GM18498 (cell line): ENCODE measurements at regions not wholly inside any gene's neighbourhood (a gene's known extent, or its start where the extent isn't known, plus 50 kb on each side); places are given as distances from the start of the nearest gene placed in this dataset.

ENCODE experiments used
- ATAC-seq: cut with Tn5 transposase; IDR thresholded peaks from one replicate; pipeline ENCODE4 v1.9.1; 2021; ENCODE audit warnings: mild to moderate bottlenecking, moderate library complexity; ENCODE audit not compliant: unreplicated experiment

- no peak for ATAC-seq
Observed at GRCh38 chr1:30338765-30339164, 384.6 kb downstream of the MATN1 start.

- no peak for ATAC-seq
Observed at GRCh38 chr1:30337324-30337620, 386.1 kb downstream of the MATN1 start.

GRCh38 chr1:30336550-30337323 lies 386.6 kb downstream of the MATN1 start:
- ATAC-seq: no peak

DNA sequence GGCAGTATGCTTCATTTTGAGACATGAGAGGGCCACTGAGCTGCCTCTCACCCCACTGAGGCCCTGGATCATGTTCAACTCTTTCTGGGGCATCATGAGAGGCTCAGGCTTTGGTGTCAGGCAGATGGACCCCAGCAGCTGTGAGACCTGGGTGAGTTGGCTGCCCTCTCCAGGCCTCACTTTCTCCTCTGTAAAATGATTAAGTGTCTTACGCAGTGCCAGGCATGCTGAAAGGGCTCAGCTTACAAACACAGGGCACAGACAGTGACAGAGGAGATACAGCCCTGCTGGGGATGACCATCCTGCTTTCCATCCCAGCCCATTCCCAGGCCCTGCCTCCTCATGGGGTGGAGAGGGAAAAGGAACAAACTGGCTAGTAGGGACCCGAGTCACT lies 387.4 kb downstream of the MATN1 start:
- ATAC-seq: no peak

DNA sequence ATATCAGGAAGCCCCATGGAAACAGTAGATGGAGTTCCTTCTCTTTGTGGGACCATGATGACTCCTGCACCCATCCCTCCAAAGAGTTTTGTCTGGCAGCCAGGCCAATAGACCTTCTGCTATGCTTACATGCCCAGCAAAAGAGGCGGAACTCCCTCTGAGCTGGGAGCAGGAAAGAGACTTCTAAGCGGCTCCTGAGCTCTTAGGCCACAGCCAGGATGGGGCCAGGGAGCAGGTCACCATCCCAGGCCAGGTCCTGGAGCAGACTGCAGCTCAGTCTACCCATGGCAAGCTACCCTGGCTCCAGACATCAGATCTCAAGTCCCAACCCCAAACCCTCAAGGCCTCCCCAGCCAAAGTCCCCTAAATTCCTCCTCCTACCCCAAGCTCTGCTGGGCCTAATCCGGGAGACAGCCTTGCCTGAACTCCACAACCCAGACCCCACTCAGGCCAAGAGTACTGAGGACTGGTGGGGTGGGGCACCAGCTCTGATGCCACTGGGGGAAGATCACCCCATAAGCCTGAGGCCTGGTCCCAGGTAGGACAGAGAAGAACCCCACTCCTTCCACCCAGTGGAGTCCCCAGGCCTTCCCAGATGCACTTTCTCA lies 387.9 kb downstream of the MATN1 start:
- ATAC-seq: no peak

GRCh38 chr1:30334767-30335166 lies 388.6 kb downstream of the MATN1 start:
- ATAC-seq: no peak

GRCh38 chr1:30332116-30333094 lies 391.0 kb downstream of the MATN1 start:
- no peak for ATAC-seq

DNA sequence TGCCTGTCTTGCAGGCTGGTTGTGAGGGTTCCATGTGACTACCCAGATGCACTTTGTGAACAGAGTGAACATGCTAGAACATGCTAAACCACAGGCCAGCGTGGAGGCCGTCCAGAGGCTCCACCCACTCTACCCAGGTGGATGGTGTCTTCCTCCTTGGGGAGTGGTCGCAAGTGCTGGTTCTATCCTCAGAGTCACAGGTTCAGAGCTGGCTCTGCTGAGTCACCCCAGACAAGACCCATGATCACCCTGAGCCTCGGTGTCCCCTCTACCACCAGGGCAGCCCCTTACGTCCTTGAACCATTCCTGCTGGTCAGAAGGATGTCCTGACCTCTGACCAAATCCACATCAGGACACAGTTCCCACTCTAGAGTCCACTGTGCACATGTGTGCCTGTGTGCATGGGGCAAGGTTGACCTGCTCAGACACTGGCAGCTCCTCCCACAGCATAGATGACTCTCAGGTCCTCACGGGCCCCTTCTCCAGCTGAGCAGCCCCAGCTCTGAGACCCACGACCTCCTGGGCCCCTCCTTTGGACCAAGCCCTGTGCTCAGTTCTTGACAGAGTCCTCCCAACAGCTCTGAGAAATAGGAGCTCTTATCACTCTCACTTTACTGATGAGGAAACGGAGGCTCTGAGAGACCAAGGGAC lies 391.8 kb downstream of the MATN1 start:
- no peak for ATAC-seq

DNA sequence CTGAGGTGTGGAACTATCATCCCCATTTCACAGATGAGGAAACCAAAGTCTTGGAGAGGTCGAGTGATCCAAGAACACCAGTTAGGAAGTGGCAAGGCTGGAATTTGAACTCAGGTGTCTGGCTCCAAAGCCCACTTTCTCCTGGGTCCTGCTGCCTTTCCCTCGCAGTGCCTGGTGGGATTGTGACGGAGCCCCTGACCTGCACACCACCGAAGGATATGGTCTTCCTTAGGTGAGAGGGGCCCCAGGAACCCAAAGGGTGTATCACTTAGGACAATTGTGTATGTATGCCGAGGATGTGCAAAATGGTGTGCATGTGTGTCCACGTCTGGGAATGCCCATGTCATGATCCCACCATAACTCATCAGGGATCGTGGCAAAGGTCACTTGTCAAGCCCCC lies 392.7 kb downstream of the MATN1 start:
- ATAC-seq: no peak

- no peak for ATAC-seq
Observed at GRCh38 chr1:30329802-30330557, 393.4 kb downstream of the MATN1 start.

DNA sequence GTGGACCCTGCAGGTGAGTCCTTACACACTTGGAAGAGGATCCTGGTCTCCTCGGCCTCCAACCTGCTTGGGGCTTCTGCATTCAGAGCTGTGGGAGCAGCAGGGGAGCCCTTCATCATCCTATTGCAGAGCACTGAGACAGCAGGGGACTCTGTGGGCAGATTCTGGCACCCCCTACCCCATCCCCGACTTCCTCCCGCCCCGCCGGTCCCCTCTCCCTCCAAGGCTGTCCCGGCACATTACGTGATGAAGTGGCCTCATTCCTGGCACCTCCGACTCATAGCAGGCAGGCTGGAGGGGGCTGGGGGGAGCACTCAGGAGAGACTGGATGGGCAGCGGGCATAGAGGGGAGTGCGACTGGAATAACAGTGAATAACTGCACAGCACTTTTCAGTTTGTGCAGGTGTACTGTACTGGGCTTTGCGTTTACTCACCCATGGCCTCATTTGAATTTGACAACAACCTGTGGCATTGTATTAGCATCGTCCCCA lies 394.1 kb downstream of the MATN1 start:
- ATAC-seq: no peak

DNA sequence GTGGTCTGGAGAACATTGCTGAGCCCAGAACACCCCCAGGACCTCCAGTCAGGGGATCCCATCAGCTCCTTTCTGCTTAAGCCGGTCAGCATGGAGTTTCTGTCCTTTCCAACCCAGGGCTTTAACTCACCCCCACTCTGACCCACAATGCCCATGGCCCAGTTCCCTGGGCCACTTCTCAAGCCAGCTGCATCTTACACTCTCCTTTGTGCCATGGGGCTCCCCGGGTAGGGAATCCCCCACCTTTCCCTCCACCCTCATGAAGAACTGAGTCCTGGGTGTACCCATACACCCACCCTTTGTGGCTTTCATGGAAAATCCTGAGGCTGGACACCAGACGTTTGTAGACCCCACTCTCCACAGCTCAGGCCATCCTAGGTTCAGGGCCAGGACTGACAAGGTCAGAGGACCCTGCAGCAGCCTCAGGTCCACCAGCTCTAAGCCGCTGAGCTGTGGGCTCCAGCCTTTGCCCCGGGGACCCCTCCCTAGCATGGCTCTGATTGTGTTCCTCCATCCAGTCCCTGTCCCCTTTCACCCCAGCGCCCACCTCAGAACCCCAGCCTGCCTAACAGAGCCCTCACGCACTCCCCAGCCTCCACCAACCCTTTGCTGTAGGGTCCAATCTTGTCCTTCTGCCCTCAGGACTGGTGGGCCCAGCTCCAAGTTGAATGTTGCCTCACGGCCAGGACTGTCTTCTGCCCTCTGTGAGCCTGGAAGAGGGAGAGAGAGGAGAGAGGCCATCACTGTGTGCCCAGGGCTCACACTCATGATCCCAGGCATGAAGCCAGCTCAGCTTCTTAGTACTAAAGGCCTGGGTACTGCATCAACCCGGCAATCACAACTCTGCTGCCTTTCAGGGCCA lies 394.8 kb downstream of the MATN1 start:
- no peak for ATAC-seq

GRCh38 chr1:30328100-30328370 lies 395.4 kb downstream of the MATN1 start:
- ATAC-seq: no peak

DNA sequence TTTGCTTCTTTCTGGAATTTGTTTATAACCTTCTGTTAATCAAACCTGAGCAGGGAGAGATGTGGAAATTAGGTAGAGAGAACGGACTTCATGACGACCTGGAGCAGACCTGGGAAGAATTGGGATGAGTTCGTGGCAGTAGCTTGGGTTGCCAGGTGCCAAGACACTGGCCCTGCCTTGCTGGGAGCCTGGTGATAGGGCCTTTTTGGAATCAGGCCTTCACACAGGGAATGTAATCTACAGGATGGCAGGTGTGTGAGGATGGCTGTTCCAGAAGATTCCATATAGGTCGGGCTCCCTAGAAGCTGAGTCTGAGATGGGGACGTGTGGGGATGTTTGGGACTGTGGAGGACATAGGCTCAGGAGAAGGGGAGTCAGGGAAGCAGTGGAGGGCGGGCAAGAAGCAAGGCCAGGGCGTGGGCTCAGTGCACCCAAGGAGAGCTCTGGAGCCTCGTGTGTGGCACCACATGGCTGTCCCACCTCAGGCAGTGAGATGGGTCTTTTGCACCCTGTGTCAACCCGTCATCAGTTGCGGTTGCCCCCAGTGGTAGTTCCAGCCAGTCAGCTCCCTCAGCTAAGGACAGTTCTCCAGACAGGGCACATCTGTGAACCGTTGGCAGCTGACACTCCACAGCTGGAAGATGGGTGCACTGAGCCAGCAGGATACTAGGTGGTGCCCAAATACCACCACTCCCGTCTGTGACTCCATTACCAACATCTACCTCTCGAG lies 395.9 kb downstream of the MATN1 start:
- no peak for ATAC-seq

DNA sequence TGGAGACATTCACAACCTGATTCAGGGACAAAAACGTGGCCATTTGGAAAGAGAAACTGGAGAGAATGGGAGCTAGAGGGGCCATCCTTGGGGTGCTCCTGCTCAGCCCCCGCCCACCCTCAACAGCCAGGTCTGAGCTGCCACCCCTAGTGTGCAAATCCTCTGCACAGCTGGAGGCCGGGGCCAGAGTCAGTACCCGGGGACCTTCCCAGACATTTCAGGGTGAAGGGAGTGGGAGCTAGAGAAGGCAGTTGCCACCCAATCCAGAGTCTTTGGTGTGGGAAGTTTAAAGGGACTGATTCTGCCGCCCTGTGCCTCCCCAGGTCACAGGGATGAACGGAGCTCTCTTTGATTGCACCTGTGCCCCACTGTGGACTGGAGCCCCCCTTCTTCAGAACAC lies 397.4 kb downstream of the MATN1 start:
- no peak for ATAC-seq

DNA sequence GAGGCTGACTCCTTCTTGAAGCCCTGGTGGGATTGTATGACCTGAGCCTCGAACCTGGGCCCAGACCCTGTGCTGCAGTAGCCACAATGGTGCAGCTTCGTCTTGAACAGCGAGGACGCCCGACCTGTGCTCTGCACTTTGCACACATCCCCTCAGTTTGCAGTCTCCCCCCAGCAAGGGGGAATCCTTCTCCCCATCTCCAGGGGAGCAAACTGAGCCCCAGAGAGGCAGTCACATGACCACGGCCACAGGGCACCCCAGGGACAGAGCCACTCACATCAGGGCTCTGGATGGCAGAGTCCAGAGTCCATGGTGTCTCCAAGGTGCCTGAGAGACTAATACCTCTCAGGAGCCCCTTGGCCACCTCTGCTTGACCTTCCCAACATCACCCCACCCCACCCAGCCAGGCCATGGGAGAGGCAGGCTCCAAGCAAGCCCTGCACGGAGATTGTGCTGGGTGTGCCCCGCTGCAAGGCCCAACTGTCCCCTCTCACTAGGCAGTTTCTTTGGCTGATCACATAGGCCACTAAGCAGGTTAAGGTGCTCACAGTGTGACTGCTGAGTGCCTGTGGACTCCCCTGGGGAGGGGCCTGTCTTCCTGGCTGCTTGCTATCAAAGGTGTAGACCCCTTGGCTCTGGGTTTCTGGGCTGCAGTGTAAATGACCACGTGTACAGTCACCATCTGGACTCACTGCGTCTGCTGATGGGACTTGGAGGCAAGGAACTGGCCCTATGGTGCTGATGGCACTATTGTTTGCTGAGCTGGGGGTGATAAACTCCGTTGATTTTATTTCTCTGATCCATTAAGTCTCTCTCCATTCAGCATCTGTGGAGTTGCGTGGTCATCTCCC lies 398.1 kb downstream of the MATN1 start:
- ATAC-seq: no peak

- ATAC-seq: no peak
Observed at GRCh38 chr1:30324251-30325084, 398.9 kb downstream of the MATN1 start.
